Umbilical cord (tissue), 1 donor: ENCODE measurements at regions not wholly inside any gene's neighbourhood (a gene's known extent, or its start where the extent isn't known, plus 50 kb on each side); places are given as distances from the start of the nearest gene placed in this dataset.
"Not testable (repeated sequence)": the region's sequence is repeated elsewhere in the genome, so short reads cannot be mapped to it uniquely, and the experiment has no call there.

ENCODE experiments used
- DNase-seq: peaks from one replicate; pipeline ENCODE4 v3.0.0-alpha.2; 2015; ENCODE audit warnings: low spot score

DNA sequence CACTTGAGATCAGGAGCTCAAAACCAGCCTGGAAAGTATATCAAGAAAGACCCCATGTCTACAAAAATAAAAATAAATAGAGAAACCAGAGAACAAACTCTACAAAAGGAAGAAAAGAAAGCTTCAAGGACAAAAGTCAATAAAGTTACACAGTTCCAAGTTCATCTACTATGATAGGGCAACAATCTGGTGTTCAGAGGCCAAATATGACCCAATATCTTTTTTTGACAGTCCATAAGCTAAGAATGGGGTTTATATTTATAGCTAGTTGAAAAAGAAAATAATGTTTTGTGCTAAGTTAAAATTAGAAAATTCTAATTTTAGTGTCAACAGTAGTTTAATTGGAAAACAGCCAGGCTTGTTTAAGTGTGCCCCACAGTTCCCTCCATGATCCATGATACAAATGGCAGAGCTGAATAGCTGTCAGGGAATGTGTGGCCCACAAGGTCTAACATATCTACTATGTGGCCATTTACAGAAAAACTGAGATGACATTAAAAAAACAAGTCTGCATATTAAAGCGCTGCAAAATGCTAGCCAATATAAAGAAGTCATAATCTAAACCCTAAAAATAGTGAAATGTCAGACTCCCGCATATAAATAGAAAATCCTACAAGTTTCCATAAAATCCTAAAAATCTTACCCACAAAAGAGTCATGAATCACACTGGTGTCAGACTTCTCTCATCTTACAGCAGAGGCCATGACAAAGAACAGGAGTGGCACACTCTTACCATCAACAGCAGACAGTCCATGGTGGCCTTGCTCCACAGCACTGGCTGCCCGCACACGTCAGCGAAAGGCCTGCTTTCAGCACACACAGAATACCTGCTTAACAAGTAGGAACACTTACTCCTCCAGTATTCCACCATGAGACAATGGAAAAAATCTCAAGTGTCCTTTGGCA is 281.9 kb upstream of the HSFY2 start:
- no peak for DNase-seq

DNA sequence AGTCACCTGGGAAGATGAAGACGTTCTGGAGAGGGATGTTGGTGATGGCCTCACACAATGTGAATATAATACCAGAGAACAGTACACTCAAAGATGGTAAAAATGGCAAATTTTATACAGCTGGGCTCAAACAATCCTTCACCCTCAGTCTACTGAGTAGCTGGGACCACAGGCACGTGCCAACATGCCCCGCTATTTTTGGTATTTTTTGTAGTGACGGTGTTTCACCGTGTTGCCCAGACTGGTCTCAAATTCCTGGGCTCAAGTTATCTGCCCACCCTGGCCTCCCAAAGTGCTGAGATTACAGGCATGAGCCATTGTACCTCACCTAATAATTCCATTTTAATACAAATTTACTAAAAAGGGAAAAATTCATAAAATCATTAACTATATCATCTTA is 280.3 kb upstream of the HSFY2 start:
- DNase-seq, result no peak

DNA sequence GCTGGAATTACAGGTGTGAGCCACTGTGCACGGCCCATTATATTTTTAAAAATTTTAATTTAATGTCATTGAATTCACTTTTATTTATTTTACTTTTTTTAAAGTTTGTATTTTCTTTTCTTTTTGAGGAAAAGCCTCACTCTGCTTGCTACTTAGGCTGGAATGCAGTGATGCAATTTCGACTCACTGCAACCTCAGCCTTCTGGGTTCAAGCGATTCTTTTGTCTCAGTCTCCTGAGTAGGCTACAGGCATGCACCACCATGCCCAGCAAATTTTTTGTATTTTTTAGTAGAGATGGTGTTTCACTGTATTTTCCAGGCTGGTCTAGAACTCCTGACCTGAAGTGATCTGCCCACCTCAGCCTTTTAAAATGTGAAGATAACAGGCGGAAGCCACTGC is 277.5 kb upstream of the HSFY2 start:
- DNase-seq, result no peak

DNA sequence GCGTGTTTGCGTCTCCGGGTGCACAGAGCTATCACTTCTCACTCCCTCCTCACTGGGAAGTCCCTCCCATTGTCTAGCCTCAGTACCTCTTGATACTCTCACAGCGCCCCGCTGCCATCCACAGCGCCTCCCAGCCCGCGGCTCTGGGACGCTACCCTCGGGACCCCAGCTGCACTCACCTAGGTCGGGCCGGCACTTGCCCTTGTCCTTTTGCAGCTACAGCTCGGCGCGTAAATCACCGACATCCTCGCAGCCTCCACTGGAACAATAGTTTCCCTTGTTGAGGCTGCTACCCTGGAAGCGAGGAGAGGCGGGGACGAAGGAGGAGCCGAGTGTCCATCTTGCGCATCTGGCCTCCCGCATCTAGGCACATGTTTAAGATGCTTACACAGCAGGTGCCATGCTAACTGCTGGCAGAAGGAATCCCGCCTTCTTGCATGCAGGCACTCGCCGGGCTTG is 269.5 kb upstream of the HSFY2 start:
- no peak for DNase-seq

DNA sequence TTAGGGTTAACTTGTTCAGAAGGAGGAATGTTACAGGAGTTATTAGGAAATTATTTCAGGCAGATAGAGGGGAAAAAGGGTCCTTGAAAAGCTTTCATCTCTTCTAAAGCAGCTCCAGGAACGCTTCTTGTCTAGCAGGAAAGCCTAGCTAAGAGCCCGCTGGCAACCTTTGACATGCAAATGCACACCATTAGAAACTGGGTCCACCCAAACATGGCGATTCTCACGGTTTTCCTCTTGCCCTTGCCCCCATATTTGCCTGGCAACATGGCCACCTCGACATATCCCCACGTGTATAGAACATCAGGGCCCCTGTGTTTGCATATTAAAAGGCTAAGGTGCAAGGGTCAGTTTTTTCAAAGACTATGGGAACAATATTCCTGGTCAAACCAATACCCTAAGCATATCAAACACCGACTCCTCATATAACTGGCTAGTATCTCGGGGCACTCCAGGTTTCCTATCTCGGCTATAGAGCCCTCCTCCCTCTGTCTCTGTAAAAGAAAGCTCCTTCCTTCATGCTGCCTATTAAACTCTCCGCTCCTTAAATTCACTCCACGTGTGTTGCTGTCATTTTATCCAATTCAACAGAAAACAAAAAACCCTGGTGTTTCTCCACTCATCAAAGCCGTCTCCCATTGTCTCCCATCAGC is 268.9 kb upstream of the HSFY2 start:
- DNase-seq, result no peak

DNA sequence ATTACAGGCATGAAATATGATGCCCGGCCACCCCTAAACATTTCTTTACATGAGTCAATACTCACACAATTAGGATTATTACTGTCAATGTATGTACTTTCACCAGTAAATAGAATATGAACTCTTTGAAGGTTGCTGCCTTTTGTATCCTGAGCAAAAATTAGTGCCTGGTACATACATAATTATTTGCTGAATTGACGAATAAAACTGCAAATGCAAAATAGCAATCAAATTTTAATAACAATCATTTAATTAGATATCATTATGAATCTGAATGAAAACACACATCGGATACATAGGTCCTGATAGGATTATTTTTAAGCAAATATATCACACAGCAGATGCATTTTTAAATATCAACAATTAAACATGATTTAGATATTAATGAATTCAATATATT is 253.1 kb upstream of the HSFY2 start:
- DNase-seq, result no peak

DNA sequence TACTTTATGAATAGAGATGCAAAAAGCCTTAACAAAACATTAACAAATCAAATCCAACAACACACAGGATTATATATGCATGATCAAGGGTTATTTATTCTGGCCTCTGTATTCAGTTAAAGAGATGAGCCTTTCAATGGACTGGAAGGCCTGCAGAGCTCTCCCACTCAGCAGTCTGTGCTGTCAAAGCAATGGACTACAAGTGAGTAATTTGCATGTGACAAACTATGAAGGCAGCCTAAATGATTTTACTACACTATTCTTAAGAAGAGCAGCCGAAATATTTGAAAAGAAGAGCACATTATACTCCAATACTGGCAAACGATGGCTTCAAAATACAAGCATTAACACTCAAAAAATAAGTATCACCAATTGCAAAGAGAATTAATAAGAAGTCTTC is 250.4 kb upstream of the HSFY2 start:
- no peak for DNase-seq

DNA sequence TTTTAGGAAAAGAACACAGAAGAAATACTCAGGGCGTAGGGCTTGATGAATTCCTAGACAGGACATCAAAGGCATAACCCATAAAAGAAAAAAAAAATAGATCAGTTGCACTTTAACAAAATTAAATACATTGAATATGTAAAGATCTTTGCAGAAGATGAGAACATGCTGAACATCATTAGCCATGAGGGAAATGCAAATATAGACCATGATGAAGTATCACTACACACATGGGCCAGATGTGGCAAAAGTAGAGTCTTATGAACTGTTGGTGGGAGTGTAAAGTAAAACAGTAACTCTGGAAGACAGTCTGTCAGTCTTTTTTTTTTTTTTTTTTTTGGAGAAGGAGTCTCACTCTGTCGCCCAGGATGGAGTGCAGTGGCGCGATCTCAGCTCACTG is 246.7 kb upstream of the HSFY2 start:
- no peak for DNase-seq

DNA sequence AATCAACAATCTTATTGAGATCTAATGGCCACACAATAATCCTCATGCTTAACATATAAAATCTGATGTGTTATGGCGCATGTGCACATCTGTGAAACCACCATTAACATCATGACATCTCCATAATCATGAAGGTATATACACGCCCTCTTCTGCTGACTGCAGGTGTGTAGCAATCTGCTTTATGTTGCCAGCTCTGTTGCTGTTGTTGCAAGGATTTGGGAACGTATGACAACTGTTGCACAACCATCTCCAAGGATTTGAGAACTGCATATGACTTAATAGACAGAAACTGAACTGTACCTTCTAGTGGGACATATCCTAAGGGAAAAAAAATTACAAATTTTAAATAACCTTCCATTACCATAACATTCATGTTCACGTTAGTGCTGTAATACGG is 243.5 kb upstream of the HSFY2 start:
- DNase-seq, result no peak

DNA sequence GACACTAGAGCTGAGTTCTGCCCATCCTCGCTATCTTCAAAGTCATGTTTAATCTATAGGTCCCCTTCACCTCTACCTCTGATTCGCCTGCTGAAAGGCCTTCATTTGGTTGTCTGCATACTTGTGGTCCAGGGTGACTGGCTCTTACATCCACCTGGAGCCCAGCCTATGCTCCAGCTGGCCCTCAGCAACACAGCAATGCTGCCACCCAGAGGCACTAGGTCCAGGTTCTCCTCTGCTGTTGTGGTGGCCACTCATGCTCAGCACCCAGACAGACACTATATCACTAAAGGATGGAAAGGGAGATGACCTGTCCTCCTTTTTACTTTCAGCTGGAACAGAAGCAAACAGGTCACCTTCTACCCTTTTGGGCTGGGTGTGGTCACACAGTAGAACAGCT is 242.3 kb upstream of the HSFY2 start:
- DNase-seq, result no peak

DNA sequence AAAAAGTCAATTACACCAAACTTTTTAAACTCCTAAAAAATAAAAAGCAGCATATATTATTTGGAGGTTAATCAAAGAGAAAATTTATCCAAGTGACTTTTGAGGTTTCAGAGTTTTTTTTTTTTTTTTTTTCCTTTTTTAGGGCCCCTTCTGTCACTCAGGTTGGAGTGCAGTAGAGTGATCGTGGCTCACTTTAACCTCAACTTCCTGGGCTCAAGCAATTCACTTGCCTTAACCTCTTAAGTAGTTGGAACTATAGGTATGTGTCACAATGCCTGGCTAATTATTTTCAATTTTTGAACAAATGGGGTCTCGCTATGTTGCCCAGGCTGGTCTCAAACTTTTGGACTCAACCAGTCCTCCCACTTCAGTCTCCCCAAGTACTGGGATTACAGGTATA is 241.7 kb upstream of the HSFY2 start:
- no peak for DNase-seq

DNA sequence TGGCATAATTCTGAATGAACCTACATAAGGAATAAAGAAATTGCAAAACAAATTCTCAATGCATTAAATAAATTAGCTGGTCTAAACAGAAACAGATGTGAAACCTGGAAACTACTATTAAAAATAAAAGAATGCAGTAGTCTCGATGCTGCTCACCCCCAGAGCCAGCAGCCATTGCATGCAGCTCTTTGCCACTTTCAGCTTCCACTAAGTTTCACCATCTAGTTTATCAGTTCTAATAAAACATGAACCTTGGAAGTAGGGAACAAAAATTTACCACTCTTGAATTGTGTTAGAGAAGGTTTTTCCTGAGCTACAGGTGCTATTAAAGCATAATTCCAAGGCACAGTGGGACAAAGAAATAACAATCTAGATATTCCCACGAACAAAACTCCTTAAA is 239.4 kb upstream of the HSFY2 start:
- DNase-seq, result no peak

DNA sequence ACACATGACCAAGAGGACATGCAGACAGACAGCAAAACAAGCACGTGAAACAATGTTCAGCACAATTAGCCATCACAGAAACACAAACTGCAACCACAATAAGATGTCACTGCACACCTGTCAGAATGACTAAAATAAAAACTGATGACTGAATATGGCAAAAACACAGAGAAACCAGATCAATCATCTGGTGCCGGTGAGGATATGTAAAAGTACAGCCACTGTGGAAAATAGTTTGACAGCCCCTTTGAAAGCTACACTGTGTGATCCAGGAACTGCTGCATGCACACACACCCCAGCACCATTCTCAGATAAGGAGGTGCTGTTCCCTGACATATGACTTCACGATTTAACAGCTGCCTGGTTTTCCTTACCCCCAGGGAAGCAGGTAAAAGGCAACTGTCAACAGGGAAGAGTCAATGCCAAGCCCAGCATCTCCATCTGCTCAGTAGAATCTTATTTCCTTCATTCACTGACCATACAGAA is 238.1 kb upstream of the HSFY2 start:
- no peak for DNase-seq

DNA sequence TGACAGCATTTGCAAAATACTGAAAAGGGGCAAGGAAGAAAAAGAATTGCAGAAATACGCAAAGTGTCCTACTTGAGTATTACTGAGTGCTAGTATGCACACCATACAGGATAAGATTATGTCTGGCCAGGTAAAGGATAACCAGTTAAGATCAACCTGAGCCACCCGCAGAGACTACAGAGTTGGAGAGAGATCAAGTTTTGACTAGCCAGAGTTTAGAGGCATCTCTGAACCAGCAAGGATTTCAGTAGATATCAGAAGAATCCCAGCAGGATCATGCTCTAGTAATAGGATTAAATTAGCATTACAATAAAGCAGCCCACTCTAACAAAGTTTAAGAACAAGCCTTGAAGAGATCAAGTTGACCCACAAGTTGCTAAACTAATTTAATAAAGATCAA is 232.7 kb upstream of the HSFY2 start:
- no peak for DNase-seq

DNA sequence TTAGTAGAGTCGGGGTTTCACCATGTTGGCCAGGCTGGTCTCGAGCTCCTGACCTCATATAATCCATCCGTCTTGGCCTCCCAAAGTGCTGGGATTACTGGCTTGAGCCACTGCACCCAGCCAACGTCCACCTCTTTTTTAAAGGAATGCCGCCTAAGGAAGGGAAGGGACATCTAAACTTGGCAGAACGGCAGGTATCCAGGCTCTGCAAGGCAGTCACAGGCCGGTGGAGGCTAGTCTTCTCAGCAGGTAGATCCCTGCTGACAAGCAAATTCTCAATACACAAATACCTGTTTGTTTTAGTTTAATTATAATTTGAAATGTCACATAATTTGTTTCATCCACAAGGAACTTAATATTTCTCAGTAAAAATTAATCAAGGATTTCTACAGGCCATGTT is 232.0 kb upstream of the HSFY2 start:
- no peak for DNase-seq

DNA sequence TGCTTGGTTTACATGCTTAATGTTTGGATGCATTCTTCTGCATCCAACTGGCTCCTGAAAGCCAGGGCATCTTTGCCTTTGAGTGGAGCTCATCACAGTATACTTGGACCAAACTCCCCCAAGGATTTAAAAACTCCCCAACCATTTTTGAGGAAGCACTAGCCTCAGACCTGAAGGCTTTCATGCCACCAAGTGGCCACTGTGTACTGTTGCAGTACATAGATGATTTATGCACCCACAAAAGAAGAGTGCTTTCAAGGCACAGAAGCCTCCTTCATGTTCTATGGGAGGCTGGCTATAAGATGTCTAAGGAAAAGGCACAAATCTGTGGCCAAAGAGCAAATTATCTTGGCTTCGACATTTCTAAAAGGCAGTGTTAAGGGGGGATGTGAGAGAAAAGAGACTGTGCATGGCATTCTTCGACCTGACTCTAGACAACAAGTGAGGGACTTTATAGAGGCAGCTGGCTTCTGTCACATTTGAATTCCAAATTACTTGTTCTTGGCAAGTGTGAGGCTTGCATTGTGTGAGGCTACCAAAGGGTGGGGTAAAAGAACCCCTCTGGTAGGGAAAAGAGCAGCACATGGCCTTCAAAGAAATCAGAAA is 224.2 kb upstream of the HSFY2 start:
- DNase-seq, result no peak

DNA sequence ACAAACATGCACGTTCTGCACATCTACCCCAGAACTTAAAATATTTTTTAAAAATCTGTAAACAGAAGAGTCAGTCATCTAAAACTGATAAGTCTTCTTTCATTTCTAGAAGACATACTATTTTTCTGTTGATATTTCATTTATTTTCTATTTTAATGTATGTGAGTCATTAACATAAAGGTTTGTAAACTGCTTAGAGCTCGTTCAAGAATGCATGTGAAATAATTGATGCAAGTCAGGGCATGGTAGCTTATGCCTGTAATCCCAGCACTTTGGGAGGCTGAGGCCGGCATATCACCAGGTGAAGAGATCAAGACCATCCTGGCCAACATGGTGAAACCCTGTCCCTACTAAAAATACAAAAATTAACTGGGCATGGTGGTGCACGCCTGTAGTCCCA is 219.9 kb upstream of the HSFY2 start:
- no peak for DNase-seq

DNA sequence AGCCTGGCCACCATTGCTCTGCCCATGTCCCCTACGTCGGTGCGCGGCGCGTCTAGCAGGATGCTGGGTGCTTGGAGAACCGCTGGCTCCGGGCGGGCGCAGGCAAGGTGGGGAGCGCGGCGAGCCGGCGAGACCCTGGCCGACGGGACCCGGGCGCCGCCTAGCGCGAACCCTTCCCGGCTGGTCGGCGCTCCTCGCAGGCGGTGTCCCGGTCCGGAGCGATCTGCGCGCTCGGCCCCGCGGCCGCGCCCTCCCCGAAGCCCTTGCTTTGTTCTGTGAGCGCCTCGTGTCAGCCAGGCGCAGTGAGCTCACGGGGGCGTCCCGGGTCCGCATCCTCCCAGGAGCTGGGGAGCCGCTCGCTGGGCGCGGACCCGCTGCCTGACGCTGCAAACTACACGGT is 219.1 kb upstream of the HSFY2 start:
- not testable (repeated sequence) for DNase-seq

DNA sequence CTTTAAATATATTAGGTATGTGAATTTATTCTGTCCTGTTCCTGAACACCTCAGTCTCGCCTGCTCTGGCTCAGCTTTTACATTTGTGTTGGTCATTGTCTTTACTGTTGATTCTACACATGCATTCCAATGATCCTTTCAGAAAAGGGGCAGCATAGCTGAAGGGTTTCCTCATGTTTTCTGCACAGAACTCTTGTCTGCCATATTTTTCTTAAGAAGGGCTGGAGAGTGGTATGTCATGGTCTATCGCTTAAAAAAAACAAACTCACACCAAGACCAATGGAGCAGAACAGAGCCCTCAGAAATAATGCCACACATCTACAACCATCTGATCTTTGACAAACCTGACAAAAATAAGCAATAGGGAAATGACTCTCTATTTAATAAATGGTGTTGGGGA is 215.8 kb upstream of the HSFY2 start:
- no peak for DNase-seq

DNA sequence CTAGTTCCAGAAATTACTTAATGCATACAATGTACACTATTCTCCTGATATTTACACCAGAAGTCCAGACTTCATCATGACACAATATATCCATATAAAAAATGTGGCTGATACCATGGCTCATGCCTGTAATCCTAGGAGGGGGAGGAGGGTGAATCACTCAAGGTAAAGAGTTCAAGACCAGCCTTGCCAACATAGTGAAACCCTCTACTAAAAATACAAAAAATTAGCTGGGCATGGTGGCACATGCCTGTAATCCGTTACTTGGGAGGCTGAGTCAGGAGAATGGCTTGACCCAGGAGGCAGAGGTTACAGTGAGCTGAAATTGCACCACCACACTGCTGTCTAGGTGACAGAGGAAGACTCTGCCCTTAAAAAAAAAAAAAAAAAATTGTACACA is 192.5 kb upstream of the HSFY2 start:
- DNase-seq, result no peak

DNA sequence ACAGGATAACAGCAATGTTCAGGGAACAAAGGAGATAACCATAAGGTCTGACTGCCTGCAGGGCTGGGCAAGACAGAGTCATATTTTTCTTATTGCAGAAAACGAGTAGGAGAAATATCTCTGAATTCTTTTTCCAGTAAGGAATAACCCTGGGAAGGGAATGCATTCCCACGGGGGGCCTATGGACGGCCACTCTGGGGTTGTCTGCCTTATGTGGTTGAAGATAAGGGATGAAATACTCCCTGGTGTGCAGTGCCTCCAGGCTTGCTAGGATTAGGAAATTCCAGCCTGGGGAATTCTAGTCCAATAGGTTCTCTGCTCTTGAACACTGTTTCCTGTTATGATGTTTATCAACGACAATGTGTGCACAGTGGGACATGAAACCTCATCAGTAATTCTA is 185.3 kb upstream of the HSFY2 start:
- no peak for DNase-seq

DNA sequence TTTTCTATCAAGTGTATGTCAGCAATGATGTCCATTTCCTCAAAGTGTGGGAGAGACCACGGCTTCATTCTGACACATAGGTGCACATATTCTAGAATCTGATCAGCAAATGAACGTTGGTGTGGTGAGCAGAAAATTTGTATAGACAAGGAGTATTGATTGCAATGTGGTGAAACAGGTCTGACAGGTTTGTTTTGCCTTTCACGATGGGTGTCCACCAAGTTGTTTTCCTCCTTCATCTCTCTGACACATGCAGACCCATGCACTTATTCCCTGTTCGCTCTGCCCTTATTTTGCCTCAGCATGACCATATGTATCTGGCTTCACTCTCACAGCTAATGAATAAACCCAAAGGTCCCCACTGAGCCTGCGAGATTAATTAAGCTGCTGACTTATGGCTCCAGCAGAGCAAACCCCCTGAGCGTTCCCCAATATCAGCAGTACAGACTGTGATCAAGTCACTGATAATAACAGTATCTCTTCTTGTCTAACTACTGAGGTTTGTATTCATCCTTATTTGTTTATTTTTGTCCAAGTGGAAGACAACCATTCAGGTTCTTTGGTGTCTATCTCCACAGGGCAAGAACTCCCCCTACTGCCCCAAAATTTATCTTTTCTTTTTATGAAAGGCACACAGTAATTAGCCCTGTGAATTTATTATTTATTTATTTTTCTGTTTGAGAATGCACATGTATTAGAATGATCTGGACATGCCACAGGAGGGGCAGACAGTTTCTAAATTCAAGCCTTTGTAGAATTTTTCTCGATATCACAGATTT is 178.3 kb upstream of the HSFY2 start:
- DNase-seq, result no peak
